ENCODE measurements at regions not wholly inside any gene's neighbourhood (a gene's known extent, or its start where the extent isn't known, plus 50 kb on each side); places are given as distances from the start of the nearest gene placed in this dataset.

GRCh38 chr5:104431002-104431620 lies 868.5 kb upstream of the NUDT12 start:
- H3K4me3 Mint-ChIP-seq: no peak overlapping the region
- H3K9me3 Mint-ChIP-seq: no peaks in the 10 kb centered on the region
- H3K36me3 Mint-ChIP-seq (ENCODE audit: low read depth): no peaks in the 10 kb centered on the region
- H3K4me1 Mint-ChIP-seq: no peaks in the 10 kb centered on the region
- DNase-seq: no peak
- no peak for TF ChIP-seq CTCF (IDR thresholded peaks at IDR 0.05)
- no peak overlapping the region for H3K27ac Mint-ChIP-seq
- no peaks in the 10 kb centered on the region for H3K27me3 Mint-ChIP-seq (ENCODE audit: low read depth, poor library complexity)

GRCh38 chr5:104429911-104430310 lies 867.3 kb upstream of the NUDT12 start:
- no peak for TF ChIP-seq CTCF (IDR thresholded peaks at IDR 0.05)

DNA sequence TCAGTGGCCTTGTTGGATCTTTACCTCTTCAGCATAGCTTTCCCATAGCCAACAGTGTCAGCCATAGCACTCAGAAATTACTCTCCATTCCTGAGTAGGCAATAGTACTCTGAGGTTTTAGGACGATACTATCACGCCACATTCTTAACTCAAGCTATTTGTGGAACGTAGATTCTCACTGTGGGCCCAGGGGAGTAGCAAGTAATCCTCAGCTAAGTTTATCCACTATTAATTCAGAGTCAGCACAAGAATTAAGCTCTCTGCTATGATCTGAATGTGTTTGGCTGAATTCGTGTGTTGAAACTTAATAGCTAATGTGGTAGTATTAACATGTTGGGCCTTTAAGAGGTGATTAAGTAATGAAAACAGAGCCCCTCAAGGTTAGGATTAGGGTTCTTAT lies 858.8 kb upstream of the NUDT12 start:
- no peak for TF ChIP-seq CTCF (IDR thresholded peaks at IDR 0.05)
- no peaks in the 10 kb centered on the region for H3K4me1 Mint-ChIP-seq
- no peak overlapping the region for H3K27ac Mint-ChIP-seq
- no peak overlapping the region for H3K4me3 Mint-ChIP-seq
- no peaks in the 10 kb centered on the region for H3K9me3 Mint-ChIP-seq
- DNase-seq: no peak
- H3K27me3 Mint-ChIP-seq (ENCODE audit: low read depth, poor library complexity): no peaks in the 10 kb centered on the region
- H3K36me3 Mint-ChIP-seq (ENCODE audit: low read depth): no peaks in the 10 kb centered on the region

More at GRCh38 chr5:104429911-104430310, 867.3 kb upstream of the NUDT12 start:
- Mint-ChIP-seq H3K9me3 (no peaks in the 10 kb centered on the region), H3K27ac (no peak overlapping the region), H3K36me3 (ENCODE audit: low read depth) (no peaks in the 10 kb centered on the region), H3K27me3 (ENCODE audit: low read depth, poor library complexity) (no peaks in the 10 kb centered on the region), H3K4me1 (no peaks in the 10 kb centered on the region), H3K4me3 (no peak overlapping the region)
- no peak for DNase-seq

DNA sequence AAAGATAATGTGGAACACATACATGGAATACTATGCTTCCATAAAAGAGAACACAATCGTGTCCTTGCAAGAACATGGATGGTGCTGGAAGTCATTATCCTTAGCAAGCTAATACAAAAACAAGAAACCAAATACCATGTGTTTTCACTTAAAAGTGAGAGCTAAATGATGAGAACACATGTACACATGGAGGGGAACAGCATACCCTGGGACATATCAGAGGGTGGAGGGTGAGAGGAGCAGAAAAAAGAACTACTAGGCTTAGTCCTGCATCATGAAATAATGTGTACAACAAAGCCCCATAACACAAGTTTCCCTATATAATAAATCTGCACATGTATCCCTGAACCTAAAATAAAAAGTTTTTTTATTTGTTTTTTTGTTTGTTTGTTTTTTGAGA lies 855.5 kb upstream of the NUDT12 start:
- Mint-ChIP-seq H3K9me3 (peaks cover 11% of the 10 kb centered on the region), H3K27me3 (ENCODE audit: low read depth, poor library complexity) (no peaks in the 10 kb centered on the region), H3K36me3 (ENCODE audit: low read depth) (peaks cover 10% of the 10 kb centered on the region), H3K27ac (no peak overlapping the region), H3K4me3 (no peak overlapping the region), H3K4me1 (no peaks in the 10 kb centered on the region)
- TF ChIP-seq CTCF (IDR thresholded peaks at IDR 0.05): no peak
- no peak for DNase-seq

DNA sequence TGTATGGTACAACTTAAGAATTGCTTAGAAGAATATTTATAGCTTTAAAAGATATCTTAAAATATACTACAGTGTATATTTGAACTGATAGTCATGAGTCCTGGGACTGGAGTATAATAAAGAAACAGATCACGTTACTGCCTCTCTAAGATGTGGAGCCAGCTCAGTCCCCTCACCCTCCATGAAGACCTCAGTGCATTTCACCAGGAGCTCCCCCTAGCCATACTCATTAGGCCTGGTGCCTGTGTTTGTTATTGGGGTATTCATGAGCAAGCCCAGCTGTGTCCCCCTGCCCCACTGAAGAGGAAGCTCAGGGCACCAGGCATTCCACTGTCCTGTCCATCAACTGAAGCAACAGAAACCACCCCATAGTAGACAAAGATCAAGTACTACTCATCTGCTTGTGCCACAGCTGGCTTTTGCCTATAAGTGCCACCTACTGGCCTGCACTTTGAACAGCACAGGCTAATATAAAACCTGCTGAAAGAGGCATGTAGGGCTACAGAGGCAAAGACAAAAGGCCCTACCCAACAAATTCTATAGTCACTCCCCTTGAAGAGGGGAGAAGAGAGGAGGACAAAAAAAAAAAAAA lies 850.2 kb upstream of the NUDT12 start:
- no peaks in the 10 kb centered on the region for H3K27me3 Mint-ChIP-seq (ENCODE audit: low read depth, poor library complexity)
- no peak overlapping the region for H3K27ac Mint-ChIP-seq
- no peak overlapping the region for H3K4me3 Mint-ChIP-seq
- peak; percentile 15 for DNase-seq
- peak; percentile 50 for TF ChIP-seq CTCF (IDR thresholded peaks at IDR 0.05)
- peaks cover 14% of the 10 kb centered on the region for H3K9me3 Mint-ChIP-seq
- peaks cover 13% of the 10 kb centered on the region for H3K36me3 Mint-ChIP-seq (ENCODE audit: low read depth)
- H3K4me1 Mint-ChIP-seq: peaks cover 10% of the 10 kb centered on the region

- DNase-seq: no peak
- H3K27ac Mint-ChIP-seq: peak overlapping the region; percentile 7
- no peak overlapping the region for H3K4me3 Mint-ChIP-seq
- peaks cover 20% of the 10 kb centered on the region for H3K36me3 Mint-ChIP-seq (ENCODE audit: low read depth)
- no peaks in the 10 kb centered on the region for H3K27me3 Mint-ChIP-seq (ENCODE audit: low read depth, poor library complexity)
- H3K4me1 Mint-ChIP-seq: peaks cover 4% of the 10 kb centered on the region
- peaks cover 42% of the 10 kb centered on the region for H3K9me3 Mint-ChIP-seq
- no peak for TF ChIP-seq CTCF (IDR thresholded peaks at IDR 0.05)
These were observed 838.4 kb upstream of the NUDT12 start for GRCh38 chr5:104400941-104401340.

Data from nephron progenitor cell (in vitro differentiated cells).